AG09309 (cell line): ENCODE measurements at regions not wholly inside any gene's neighbourhood (a gene's known extent, or its start where the extent isn't known, plus 50 kb on each side); places are given as distances from the start of the nearest gene placed in this dataset.
"Not testable (repeated sequence)": the region's sequence is repeated elsewhere in the genome, so short reads cannot be mapped to it uniquely, and the experiment has no call there.

Experiments used
- DNase-seq: peaks from one replicate; pipeline ENCODE4 v3.0.0-alpha.2; 2010; ENCODE audit warnings: low read depth
- H3K4me3 ChIP-seq: 2 replicates; pipeline ENCODE4 v1.5.1; 2011; ENCODE audit warnings: mild to moderate bottlenecking, low read depth, low read length, moderate library complexity; ENCODE audit not compliant: control insufficient read depth
- CTCF ChIP-seq: IDR thresholded peaks from 2 replicates; pipeline ENCODE4 v1.5.1; 2011; ENCODE audit warnings: mild to moderate bottlenecking, low read depth, low read length, inconsistent platforms; ENCODE audit not compliant: insufficient read depth, control insufficient read depth; ENCODE audit errors: missing control alignments

GRCh38 chr1:189805735-189806134, 671.9 kb downstream of the BRINP3 start:
- no peak for DNase-seq
- TF ChIP-seq CTCF, result no peak
- no peak overlapping the region for H3K4me3 ChIP-seq

- not testable (repeated sequence) for H3K4me3 ChIP-seq, DNase-seq
Observed at GRCh38 chr1:189810639-189811038, 667.0 kb downstream of the BRINP3 start.

DNA sequence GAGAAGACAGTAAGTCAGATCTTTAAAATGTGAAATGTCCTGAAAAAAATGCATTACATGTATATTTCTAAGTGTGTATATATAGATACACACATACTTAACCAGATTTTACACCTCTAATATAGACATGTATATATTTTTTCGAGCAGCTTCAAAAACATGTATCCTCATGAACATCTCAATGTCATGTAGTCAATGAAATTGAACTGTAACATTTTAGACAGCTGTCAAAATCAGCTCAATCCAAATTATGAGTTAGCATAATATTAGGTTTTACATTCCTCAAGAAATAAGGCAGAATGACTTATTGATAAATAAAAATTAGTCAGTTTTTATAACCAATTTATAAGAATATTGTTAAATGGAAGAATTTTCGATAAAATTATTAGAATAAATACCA, 665.7 kb downstream of the BRINP3 start:
- no peak for TF ChIP-seq CTCF
- DNase-seq, result no peak
- no peak overlapping the region for H3K4me3 ChIP-seq

DNA sequence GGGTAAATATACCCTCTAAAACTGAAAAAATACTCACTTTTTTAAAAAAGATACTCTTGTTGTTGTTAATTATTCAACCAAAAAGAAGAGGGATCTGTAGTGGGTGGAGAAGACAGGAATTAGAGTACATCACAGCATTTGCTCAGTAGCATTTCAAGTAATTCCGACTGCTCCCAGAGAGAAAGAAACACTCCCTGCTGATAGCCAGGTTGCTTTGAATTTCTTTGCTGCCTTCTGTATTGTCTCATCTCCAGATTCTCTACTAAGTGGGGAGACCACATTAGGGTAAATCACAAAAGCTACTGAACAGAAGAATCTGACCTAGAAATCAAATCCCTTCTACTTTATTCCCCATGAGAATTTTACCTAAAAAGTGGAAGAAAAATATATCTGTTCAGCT, 661.1 kb downstream of the BRINP3 start:
- no peak for DNase-seq
- no peak overlapping the region for H3K4me3 ChIP-seq
- no peak for TF ChIP-seq CTCF

GRCh38 chr1:189819751-189820150, 657.9 kb downstream of the BRINP3 start:
- no peak overlapping the region for H3K4me3 ChIP-seq
- no peak for DNase-seq
- no peak for TF ChIP-seq CTCF

GRCh38 chr1:189821833-189822232, 655.8 kb downstream of the BRINP3 start:
- no peak for TF ChIP-seq CTCF
- no peak overlapping the region for H3K4me3 ChIP-seq
- no peak for DNase-seq

GRCh38 chr1:189834813-189835212, 642.9 kb downstream of the BRINP3 start:
- TF ChIP-seq CTCF, result no peak
- no peak for DNase-seq
- H3K4me3 ChIP-seq, result no peak overlapping the region

- no peak for DNase-seq
- TF ChIP-seq CTCF, result no peak
- H3K4me3 ChIP-seq, result no peak overlapping the region
Observed at GRCh38 chr1:189847613-189848012, 630.1 kb downstream of the BRINP3 start.
